ENCODE measurements at regions not wholly inside any gene's neighbourhood (a gene's known extent, or its start where the extent isn't known, plus 50 kb on each side); places are given as distances from the start of the nearest gene placed in this dataset.
"Not testable (repeated sequence)": the region's sequence is repeated elsewhere in the genome, so short reads cannot be mapped to it uniquely, and the experiment has no call there.

- ChIA-PET CTCF (interaction anchor here (0.6 kb wide), 1 partner anchor 10 kb away, joined by 3 read pairs; no protein-coding TSS in a partner anchor), POLR2A (no interaction called here)
- Histone ChIP-seq H3K27me3 (replicated peaks; ENCODE audit: control insufficient read depth, insufficient read depth, low read length) (no peaks in the 10 kb centered on the region), H3K4me3 (ENCODE audit: low read depth, low read length) (no peak overlapping the region), H3K36me3 (ENCODE audit: control insufficient read depth, insufficient read depth, low read length) (no peaks in the 10 kb centered on the region), H3K9me3 (no peaks in the 10 kb centered on the region), H3K4me1 (peaks cover 11% of the 10 kb centered on the region)
- H3K4me1 Mint-ChIP-seq (ENCODE audit: low read depth, unreplicated experiment) = peaks cover 11% of the 10 kb centered on the region
- peak in 1 of 2 experiments; percentile 48 for DNase-seq
- no peaks in the 10 kb centered on the region for H3K36me3 Mint-ChIP-seq (ENCODE audit: insufficient read depth, unreplicated experiment)
- BruUV-seq (replicated peaks) = no TSS peak
- intact Hi-C loops (cut with micrococcal nuclease; ENCODE audit: unreplicated experiment) = no loop called here
- H3K9me3 Mint-ChIP-seq (ENCODE audit: unreplicated experiment) = no peaks in the 10 kb centered on the region
- H3K27ac Mint-ChIP-seq (ENCODE audit: unreplicated experiment) = peak overlapping the region; percentile 56
- H3K4me3 Mint-ChIP-seq (ENCODE audit: unreplicated experiment) = no peak overlapping the region
- H3K27me3 Mint-ChIP-seq (ENCODE audit: insufficient read depth, unreplicated experiment) = peaks cover 2% of the 10 kb centered on the region
- TF ChIP-seq, protein P1, sequence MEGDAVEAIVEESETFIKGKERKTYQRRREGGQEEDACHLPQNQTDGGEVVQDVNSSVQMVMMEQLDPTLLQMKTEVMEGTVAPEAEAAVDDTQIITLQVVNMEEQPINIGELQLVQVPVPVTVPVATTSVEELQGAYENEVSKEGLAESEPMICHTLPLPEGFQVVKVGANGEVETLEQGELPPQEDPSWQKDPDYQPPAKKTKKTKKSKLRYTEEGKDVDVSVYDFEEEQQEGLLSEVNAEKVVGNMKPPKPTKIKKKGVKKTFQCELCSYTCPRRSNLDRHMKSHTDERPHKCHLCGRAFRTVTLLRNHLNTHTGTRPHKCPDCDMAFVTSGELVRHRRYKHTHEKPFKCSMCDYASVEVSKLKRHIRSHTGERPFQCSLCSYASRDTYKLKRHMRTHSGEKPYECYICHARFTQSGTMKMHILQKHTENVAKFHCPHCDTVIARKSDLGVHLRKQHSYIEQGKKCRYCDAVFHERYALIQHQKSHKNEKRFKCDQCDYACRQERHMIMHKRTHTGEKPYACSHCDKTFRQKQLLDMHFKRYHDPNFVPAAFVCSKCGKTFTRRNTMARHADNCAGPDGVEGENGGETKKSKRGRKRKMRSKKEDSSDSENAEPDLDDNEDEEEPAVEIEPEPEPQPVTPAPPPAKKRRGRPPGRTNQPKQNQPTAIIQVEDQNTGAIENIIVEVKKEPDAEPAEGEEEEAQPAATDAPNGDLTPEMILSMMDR (IDR thresholded peaks at IDR 0.05; ENCODE audit: insufficient read depth in 1 of 2, low read depth in 1 of 2, low read length in 1 of 2, severe bottlenecking in 1 of 2, unreplicated experiment in 1 of 2) = no peak
Measured at GRCh38 chr2:105510761-105511528, 112.1 kb upstream of the FHL2 start.

GRCh38 chr2:105509269-105510086 is 110.6 kb upstream of the FHL2 start:
- no TSS peak for BruUV-seq (replicated peaks)

DNA sequence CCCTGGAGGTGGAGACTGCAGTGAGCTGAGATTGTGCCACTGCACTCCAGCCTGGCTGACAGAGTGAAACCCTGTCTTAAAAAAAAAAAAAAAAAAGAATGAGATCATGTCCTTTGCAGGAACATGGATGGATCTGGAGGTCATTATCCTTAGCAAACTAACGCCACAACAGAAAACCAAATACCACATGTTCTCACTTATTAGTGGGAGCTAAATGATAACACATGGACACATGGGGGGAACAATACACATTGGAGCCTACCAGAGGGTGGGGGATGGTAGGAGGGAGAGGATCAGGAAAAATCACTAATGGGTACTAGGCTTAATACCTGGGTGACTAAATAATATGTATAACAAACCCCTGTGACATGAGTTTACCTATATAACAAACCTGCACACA is 108.0 kb upstream of the FHL2 start:
- CTCF ChIA-PET; H3K27ac Mint-ChIP-seq (ENCODE audit: unreplicated experiment); H3K36me3 Mint-ChIP-seq (ENCODE audit: insufficient read depth, unreplicated experiment); H3K4me3 ChIP-seq (ENCODE audit: low read depth, low read length); H3K36me3 ChIP-seq (ENCODE audit: control insufficient read depth, insufficient read depth, low read length); H3K27me3 ChIP-seq (replicated peaks; ENCODE audit: control insufficient read depth, insufficient read depth, low read length); intact Hi-C loops (cut with micrococcal nuclease; ENCODE audit: unreplicated experiment); BruUV-seq (replicated peaks); POLR2A ChIA-PET; DNase-seq; H3K9me3 ChIP-seq; H3K9me3 Mint-ChIP-seq (ENCODE audit: unreplicated experiment); H3K4me3 Mint-ChIP-seq (ENCODE audit: unreplicated experiment); H3K27me3 Mint-ChIP-seq (ENCODE audit: insufficient read depth, unreplicated experiment): not testable (repeated sequence)
- peaks cover 11% of the 10 kb centered on the region for H3K4me1 Mint-ChIP-seq (ENCODE audit: low read depth, unreplicated experiment)
- peaks cover 11% of the 10 kb centered on the region for H3K4me1 ChIP-seq

More at GRCh38 chr2:105509269-105510086, 110.6 kb upstream of the FHL2 start:
- no peak overlapping the region for H3K4me3 Mint-ChIP-seq (ENCODE audit: unreplicated experiment)
- H3K27ac Mint-ChIP-seq (ENCODE audit: unreplicated experiment) = no peak overlapping the region
- DNase-seq = no peak
- H3K27me3 Mint-ChIP-seq (ENCODE audit: insufficient read depth, unreplicated experiment) = no peaks in the 10 kb centered on the region
- TF ChIP-seq, protein P1 (IDR thresholded peaks at IDR 0.05; ENCODE audit: insufficient read depth in 1 of 2, low read depth in 1 of 2, low read length in 1 of 2, severe bottlenecking in 1 of 2, unreplicated experiment in 1 of 2) = no peak
- intact Hi-C loops (cut with micrococcal nuclease; ENCODE audit: unreplicated experiment) = no loop called here
- no peaks in the 10 kb centered on the region for H3K36me3 Mint-ChIP-seq (ENCODE audit: insufficient read depth, unreplicated experiment)
- ChIA-PET CTCF (no interaction called here), POLR2A (no interaction called here)
- Histone ChIP-seq H3K4me1 (peaks cover 11% of the 10 kb centered on the region), H3K4me3 (ENCODE audit: low read depth, low read length) (no peak overlapping the region), H3K9me3 (no peaks in the 10 kb centered on the region), H3K27me3 (replicated peaks; ENCODE audit: control insufficient read depth, insufficient read depth, low read length) (no peaks in the 10 kb centered on the region), H3K36me3 (ENCODE audit: control insufficient read depth, insufficient read depth, low read length) (no peaks in the 10 kb centered on the region)
- H3K4me1 Mint-ChIP-seq (ENCODE audit: low read depth, unreplicated experiment) = peaks cover 11% of the 10 kb centered on the region
- H3K9me3 Mint-ChIP-seq (ENCODE audit: unreplicated experiment) = no peaks in the 10 kb centered on the region
